SK-N-MC (cell line): ENCODE measurements at regions not wholly inside any gene's neighbourhood (a gene's known extent, or its start where the extent isn't known, plus 50 kb on each side); places are given as distances from the start of the nearest gene placed in this dataset.

Source experiments
- EZH2 ChIP-seq: fragments of 200-600 bp; sonication (generic); IDR thresholded peaks from one replicate; pipeline ENCODE4 v1.6.1; 2017; ENCODE audit warnings: antibody characterized with exemption
- POLR2AphosphoS5 ChIP-seq: IDR thresholded peaks from 2 replicates; pipeline ENCODE4 v1.6.1; 2012; ENCODE audit warnings: mild to moderate bottlenecking, low read depth, low read length, borderline replicate concordance

- no peak for TF ChIP-seq POLR2AphosphoS5
- no peak for TF ChIP-seq EZH2
Observed at GRCh38 chrX:39030636-39031035, 229.4 kb downstream of the MID1IP1 start.
